ENCODE measurements at regions not wholly inside any gene's neighbourhood (a gene's known extent, or its start where the extent isn't known, plus 50 kb on each side); places are given as distances from the start of the nearest gene placed in this dataset.

GRCh38 chr2:11955884-11956291 is 209.5 kb downstream of the LPIN1 start:
- no peak for DNase-seq

GRCh38 chr2:11962707-11963328 is 216.4 kb downstream of the LPIN1 start:
- DNase-seq: no peak

- no peak for DNase-seq
These were observed 217.5 kb downstream of the LPIN1 start for GRCh38 chr2:11963966-11964365.

- no peak for DNase-seq
These were observed 221.6 kb downstream of the LPIN1 start for GRCh38 chr2:11967946-11968465.

GRCh38 chr2:11968521-11968920 is 222.1 kb downstream of the LPIN1 start:
- no peak for DNase-seq

- no peak for DNase-seq
These were observed 223.3 kb downstream of the LPIN1 start for GRCh38 chr2:11969774-11970173.

- DNase-seq: no peak
These were observed 228.1 kb downstream of the LPIN1 start for GRCh38 chr2:11974573-11974972.

- no peak for DNase-seq
These were observed 228.9 kb downstream of the LPIN1 start for GRCh38 chr2:11975373-11975772.

GRCh38 chr2:11976073-11976472 is 229.6 kb downstream of the LPIN1 start:
- no peak for DNase-seq

GRCh38 chr2:11977766-11978524 is 231.5 kb downstream of the LPIN1 start:
- no peak for DNase-seq

- no peak for DNase-seq
These were observed 234.4 kb downstream of the LPIN1 start for GRCh38 chr2:11980809-11981208.

GRCh38 chr2:11983401-11983800 is 237.0 kb downstream of the LPIN1 start:
- DNase-seq: no peak

- no peak for DNase-seq
These were observed 237.4 kb downstream of the LPIN1 start for GRCh38 chr2:11983870-11984269.

- DNase-seq: no peak
These were observed 238.1 kb downstream of the LPIN1 start for GRCh38 chr2:11984316-11985158.

- DNase-seq: no peak
These were observed 239.6 kb downstream of the LPIN1 start for GRCh38 chr2:11985817-11986566.

- no peak for DNase-seq
These were observed 240.7 kb downstream of the LPIN1 start for GRCh38 chr2:11987151-11987550.

GRCh38 chr2:11988691-11989353 is 242.4 kb downstream of the LPIN1 start:
- DNase-seq: no peak

GRCh38 chr2:11989354-11989703 is 242.9 kb downstream of the LPIN1 start:
- no peak for DNase-seq

- no peak for DNase-seq
These were observed 244.1 kb downstream of the LPIN1 start for GRCh38 chr2:11990576-11990975.

GRCh38 chr2:11993749-11994148 is 247.3 kb downstream of the LPIN1 start:
- no peak for DNase-seq

- DNase-seq: no peak
These were observed 249.0 kb downstream of the LPIN1 start for GRCh38 chr2:11995456-11995855.

- DNase-seq: no peak
These were observed 250.2 kb downstream of the LPIN1 start for GRCh38 chr2:11996618-11997017.
